ENCODE measurements at regions not wholly inside any gene's neighbourhood (a gene's known extent, or its start where the extent isn't known, plus 50 kb on each side); places are given as distances from the start of the nearest gene placed in this dataset.

DNA sequence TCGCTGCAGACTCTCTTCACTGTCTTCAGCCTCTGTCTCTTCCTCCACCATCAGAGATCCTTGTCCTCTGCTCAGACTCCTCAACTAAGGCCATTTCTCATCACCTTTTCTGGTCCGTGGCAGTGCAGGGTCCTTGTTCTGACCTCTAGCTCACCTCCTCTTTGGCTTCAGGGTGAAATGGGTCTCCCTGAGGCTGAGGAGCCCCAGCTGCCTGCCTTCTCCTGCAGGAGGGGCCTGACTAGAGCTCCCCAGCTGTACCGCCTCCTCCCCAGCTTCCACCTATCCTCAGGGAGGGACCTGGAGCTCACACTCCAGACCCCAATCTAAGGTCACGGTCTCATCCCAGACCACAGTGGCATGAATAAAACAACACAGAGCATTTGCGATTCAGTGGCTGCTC lies 203.0 kb downstream of the TRIM29 start:
- in situ Hi-C loops (cut with HindIII; ENCODE audit: extremely low pct_ligation_motif_present, low pct_unique_long_range_greater_than_20kb) (no loop called here), intact Hi-C loops (cut with micrococcal nuclease; ENCODE audit: unreplicated experiment) (no loop called here)
- DNase-seq (ENCODE audit: low spot score) (no peak), FAIRE-seq (no peak), ATAC-seq (no peak)
- Histone ChIP-seq H4K20me1 (ENCODE audit: insufficient read depth, low read length) (no peaks in the 10 kb centered on the region), H3K27ac (ENCODE audit: extremely low read length, insufficient read depth, low read length) (no peak overlapping the region), H3K9me3 (ENCODE audit: low read length) (no peaks in the 10 kb centered on the region), H3K4me2 (ENCODE audit: low read depth, low read length) (no peak overlapping the region), H3K9ac (ENCODE audit: insufficient read depth, low read depth, low read length) (no peak overlapping the region), H3K79me2 (ENCODE audit: insufficient read depth, low read length) (no peaks in the 10 kb centered on the region), H3K4me1 (ENCODE audit: insufficient read depth, low read length) (no peaks in the 10 kb centered on the region), H3K27me3 (ENCODE audit: control insufficient read depth in 1 of 2, insufficient read depth in 2 of 2, low read length in 2 of 2) (no peaks in the 10 kb centered on the region; a peak in 2 of 5 replicates), H3K4me3 (replicated peaks in 1 of 3; ENCODE audit: insufficient read depth in 1 of 3, low read depth in 2 of 3, low read length in 3 of 3) (no peak overlapping the region), H2AFZ (ENCODE audit: low read length) (no peak overlapping the region), H3K36me3 (replicated peaks in 1 of 2; ENCODE audit: control insufficient read depth in 1 of 2, insufficient read depth in 2 of 2, low read length in 2 of 2) (no peaks in the 10 kb centered on the region)
- no peak for TF ChIP-seq ZFP1 (CRISPR knock-in tag; IDR thresholded peaks at IDR 0.05)
- no peak for TF ChIP-seq ZBTB1 (CRISPR knock-in tag; IDR thresholded peaks at IDR 0.05; ENCODE audit: borderline replicate concordance)
- TF ChIP-seq, protein P1, sequence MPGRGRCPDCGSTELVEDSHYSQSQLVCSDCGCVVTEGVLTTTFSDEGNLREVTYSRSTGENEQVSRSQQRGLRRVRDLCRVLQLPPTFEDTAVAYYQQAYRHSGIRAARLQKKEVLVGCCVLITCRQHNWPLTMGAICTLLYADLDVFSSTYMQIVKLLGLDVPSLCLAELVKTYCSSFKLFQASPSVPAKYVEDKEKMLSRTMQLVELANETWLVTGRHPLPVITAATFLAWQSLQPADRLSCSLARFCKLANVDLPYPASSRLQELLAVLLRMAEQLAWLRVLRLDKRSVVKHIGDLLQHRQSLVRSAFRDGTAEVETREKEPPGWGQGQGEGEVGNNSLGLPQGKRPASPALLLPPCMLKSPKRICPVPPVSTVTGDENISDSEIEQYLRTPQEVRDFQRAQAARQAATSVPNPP (CRISPR knock-in tag; IDR thresholded peaks at IDR 0.05) = no peak
- no peak for TF ChIP-seq ZNF772 (CRISPR knock-in tag; IDR thresholded peaks at IDR 0.05)
- TF ChIP-seq, protein P2, sequence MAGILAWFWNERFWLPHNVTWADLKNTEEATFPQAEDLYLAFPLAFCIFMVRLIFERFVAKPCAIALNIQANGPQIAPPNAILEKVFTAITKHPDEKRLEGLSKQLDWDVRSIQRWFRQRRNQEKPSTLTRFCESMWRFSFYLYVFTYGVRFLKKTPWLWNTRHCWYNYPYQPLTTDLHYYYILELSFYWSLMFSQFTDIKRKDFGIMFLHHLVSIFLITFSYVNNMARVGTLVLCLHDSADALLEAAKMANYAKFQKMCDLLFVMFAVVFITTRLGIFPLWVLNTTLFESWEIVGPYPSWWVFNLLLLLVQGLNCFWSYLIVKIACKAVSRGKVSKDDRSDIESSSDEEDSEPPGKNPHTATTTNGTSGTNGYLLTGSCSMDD (CRISPR knock-in tag; IDR thresholded peaks at IDR 0.05) = no peak
- no peak for TF ChIP-seq KDM5A (IDR thresholded peaks at IDR 0.05; ENCODE audit: borderline replicate concordance, low read length)
- no peak for TF ChIP-seq LCORL (IDR thresholded peaks at IDR 0.05)
- TF ChIP-seq LCORL (CRISPR knock-in tag; IDR thresholded peaks at IDR 0.05) = no peak
- TF ChIP-seq ZNF782 (CRISPR knock-in tag; IDR thresholded peaks at IDR 0.05; ENCODE audit: borderline replicate concordance) = no peak
- no TSS peak for BruUV-seq (replicated peaks)
- 41% methylated on average over 5 of the region's 5 CpGs for WGBS (ENCODE audit: low lambda C conversion rate)
- POLR2A ChIA-PET = no interaction called here
- CTCF ChIA-PET (ENCODE audit: low intra/inter-chr PET ratio, low total read pairs) = no interaction called here

Measured in HepG2 (cell line).